Stimulated activated CD8-positive, alpha-beta memory T cell treated with anti-CD3 and anti-CD28 coated beads, Interleukin-15, amount 100 ng/mL, for 48 hours (primary cell): ENCODE measurements at regions not wholly inside any gene's neighbourhood (a gene's known extent, or its start where the extent isn't known, plus 50 kb on each side); places are given as distances from the start of the nearest gene placed in this dataset.

ENCODE experiments used
- DNase-seq, 2 donors: peaks; one replicate each; pipeline ENCODE4 v3.0.0-alpha.2; 2020; ENCODE audit warnings: low read depth in 2 of 2

DNA sequence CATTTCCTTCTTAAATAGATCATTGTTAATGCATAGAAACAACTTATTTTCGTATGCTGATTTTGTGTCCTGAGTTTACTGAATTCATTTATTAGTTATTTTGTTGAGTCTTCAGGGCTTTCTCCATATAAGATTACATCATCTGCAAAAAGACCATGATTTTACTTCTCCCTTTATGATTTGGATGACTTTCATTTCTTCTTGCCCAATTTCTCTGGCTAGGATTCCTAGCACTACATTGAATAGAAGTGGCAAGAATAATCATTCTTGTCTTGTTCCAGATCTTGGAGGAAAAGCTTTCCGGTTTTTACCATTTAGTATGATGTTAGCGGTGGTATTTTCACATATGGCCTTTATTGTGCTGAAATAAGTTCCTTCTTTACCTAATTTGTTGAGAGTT lies 303.0 kb upstream of the RTL1 start:
- DNase-seq: no peak

DNA sequence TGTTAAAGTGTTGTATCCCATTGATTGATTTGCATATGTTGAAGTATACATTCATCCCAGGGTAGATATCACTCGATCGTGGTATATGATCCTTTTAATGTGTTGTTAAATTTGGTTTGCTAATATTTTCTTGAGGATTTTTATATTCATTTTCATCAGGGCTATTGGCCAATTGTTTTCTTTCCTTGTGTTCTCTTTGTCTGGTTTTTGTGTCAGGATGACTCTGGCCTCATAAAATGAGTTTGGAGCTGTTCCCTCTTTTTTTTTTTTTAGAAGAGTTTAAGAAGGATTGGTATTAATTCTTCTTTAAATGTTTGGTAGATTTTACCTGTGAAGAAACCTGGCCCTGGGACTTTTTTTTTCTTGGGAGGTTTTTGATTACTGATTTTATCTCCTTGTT lies 303.5 kb upstream of the RTL1 start:
- DNase-seq: no peak

- no peak for DNase-seq
These were observed 304.4 kb upstream of the RTL1 start for GRCh38 chr14:101207897-101208296.

- no peak for DNase-seq
These were observed 306.1 kb upstream of the RTL1 start for GRCh38 chr14:101209594-101209993.

GRCh38 chr14:101215266-101215665 lies 311.7 kb upstream of the RTL1 start:
- no peak for DNase-seq

GRCh38 chr14:101215927-101216326 lies 312.4 kb upstream of the RTL1 start:
- no peak for DNase-seq

DNA sequence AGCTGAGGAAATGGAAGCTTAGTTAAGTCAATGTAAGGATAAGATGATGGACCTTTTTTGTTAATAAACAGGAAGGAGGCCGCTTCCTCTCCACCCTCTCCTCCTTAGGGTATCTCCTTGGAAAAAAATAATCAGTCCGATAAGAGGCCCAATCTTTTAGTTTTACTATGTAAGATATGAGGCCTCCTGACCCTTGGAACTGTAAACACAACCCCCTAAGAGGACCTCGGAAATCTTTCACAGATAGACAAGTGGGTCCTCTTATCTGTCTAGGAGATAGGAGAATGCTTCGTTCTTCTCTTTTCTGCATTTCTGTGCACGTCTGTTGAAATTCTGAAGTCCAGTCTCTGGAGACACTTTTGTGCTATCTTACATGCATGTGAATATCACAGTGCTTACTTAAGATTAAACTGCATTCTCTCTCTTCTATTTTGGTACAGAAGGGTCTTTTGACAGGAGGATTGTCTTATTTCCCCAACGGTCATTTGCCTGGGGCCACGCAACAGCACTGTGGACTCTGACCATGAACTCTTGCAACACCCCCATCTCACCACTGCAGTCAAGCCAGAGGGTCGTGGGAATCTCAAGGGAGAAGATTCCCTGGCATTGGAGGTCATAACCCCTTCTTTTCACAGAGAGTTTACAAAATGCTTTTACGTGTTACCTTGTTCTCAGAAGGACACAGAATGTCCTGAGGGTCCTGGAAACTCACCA lies 313.0 kb upstream of the RTL1 start:
- no peak for DNase-seq

DNA sequence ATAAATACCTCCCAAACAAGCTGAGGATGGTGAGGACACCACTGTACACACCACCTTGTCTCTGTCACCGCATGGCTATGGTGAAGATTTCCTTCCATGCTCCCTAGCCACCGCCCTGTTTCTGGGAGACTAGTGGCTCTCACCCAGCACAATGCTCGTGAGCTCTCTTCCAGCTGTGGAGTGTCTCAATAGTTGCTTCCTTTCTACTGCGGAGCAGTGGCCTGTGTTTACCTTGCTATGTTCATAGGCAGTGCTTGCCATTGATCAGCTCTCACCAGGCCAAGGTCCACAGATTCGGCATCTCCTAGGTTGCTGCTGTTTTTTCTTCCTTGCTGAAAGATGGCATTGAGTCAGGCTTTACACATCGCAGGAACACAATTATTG lies 313.6 kb upstream of the RTL1 start:
- no peak for DNase-seq

DNA sequence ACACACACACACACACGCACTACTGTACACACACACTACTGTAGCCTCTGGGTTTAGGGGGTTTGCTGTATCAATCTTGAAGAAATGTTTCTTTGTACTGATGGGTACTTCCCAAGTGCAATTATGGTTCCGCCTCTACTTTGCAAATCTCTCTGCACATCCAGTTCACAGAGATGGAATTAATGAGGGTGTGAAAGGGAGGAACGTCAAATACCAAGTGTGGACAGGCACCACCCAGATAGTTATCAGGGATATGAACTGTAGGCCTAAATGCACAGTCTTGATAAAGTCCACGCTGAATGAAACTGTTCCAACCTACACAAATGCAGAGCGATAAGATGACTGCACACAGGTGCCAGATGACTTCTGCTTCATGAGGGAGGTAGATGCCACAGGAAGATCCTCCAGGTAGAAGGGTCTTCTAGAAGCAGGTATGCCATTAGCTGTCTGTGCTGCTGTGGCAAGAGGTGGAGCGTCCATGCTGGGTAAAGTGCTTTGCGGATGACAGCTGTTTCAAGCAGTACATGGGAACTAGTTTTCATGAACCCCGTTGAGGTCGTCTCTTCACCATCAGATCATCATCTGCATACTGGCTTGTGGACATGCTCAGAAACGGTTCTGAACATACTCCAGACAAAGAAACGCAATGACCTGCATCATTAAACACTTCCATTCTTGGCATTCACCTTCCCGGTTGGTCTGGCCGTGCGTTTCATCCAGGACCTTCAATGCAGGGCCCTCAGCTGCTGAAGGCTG lies 314.3 kb upstream of the RTL1 start:
- no peak for DNase-seq

GRCh38 chr14:101219896-101220703 lies 316.6 kb upstream of the RTL1 start:
- no peak for DNase-seq

DNA sequence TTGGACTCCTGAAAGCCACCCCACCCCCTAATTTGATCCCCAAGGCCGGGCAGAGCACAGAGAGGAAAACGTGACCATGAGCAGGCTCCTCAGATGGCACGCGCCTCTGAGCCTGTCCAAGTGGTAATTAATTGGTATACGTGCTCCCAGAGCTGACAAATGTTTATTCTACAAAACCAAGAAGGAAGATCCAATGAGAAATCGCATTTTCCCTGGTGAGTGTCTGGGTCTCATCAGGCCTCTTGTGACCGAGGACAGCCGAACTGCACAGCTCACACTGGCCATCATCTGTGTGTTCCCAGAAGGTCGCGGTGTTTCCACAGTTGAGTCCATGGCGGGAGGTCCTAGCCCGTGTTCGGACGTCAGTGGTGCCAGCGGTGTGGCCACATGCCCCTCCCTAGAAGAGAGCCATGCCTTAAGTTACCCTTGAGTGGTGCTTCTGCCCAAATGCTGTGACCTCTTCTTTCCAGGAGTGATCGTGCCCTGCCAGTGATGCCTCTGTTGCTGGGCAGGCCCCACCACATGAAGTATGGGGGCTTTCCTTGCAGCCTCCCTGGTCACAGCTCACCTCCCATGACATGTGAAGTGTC lies 317.5 kb upstream of the RTL1 start:
- DNase-seq: no peak

DNA sequence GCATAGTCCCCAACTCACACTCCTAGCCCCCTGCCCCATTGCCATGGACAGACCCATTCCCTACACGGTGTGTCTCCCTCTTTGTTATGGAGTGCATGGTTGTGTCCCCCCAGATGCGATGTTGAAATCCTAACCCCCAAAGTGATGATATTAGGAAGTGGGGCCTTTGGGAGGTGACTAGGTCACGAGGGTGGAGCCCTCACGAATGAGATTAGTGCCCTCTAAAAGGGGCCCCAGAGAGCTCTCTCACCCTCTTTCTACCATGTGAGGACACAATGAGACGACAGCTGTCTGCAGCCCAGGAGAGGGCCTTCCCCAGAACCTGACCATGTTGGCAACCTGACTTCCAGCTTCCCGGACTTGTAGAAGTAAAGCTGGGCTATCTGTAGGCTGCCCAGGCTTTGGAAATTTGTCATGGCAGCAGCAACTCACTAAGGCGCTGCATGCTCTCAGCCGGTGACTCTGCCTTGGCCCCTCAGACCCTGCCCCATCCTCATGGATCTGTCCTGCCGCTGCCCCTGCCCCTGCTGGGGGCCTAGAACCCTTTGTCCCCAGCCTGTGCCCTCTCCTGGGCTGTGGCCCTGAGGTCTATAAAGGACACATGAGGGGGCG lies 318.1 kb upstream of the RTL1 start:
- DNase-seq: no peak

DNA sequence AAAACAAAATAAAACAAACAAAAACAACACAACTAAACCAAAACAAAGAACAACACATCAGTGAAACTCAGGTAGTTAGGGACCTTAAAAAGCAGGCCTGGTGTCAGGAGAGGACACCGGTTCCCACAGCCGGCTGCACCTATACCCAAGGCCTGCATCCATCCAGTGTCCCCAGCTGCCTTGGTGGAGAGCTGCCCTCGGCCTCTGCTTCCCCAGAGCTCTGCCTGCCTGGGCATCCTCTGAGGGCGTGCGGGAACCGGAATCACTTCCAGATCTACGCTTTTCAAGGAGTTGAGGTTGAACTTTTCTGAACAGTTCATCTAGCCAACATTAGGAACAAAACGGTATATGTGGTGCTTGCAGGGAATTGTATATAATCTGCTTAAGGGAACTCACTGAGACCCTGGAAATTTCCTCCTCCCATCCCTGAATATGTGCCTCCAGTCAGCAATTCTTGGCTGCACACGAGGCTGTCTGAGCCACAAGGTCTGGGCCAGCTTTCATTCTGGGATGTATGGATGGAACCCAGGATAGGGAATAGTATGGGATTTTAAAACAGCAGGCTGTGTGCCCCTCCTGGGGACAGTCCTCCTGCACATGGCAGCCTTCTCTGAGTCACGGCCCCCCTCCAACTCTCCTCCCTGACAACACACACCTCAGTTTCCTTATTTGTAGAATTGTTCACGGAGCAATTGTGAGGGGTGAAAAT lies 319.0 kb upstream of the RTL1 start:
- no peak for DNase-seq

GRCh38 chr14:101223127-101223526 lies 319.6 kb upstream of the RTL1 start:
- no peak for DNase-seq

- no peak for DNase-seq
These were observed 320.1 kb upstream of the RTL1 start for GRCh38 chr14:101223561-101224162.

DNA sequence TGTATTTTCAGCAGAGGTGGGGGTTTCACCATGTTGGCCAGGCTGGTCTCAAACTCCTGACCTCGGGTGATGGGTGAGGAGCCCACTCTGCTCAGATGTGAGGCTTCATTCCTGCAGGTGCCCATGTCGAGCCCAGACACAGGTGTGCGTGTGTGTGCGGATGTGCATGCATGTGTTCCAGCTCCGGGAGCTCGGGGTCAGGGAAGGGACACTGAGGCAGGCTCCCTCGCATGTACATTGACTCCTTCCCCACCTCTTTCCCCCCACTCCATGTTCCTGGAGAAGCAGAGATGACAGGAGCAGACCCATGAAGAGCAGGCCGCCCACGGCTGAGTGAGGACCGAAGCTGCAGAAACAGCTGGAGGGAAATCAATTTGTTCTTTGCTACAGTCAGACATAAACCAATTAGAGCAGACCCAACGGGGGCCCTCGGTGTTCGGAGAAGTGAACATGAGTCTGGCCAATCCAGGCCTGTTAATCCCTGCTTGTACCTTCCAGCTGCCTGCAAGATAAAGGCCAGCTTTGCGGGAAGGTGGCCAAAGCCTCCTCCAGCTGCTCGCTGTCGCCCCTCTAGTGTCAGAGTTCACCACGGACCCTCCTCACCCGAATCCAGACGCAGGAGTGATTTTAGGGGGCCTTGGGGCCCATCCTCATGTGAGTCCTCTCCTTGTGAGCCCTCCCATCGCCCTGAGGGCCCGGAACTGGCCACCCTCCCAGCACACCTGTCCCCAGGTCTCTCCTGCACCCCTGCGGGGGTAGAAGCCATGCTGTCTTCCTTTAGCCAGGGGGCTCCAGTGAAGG lies 321.0 kb upstream of the RTL1 start:
- no peak for DNase-seq

DNA sequence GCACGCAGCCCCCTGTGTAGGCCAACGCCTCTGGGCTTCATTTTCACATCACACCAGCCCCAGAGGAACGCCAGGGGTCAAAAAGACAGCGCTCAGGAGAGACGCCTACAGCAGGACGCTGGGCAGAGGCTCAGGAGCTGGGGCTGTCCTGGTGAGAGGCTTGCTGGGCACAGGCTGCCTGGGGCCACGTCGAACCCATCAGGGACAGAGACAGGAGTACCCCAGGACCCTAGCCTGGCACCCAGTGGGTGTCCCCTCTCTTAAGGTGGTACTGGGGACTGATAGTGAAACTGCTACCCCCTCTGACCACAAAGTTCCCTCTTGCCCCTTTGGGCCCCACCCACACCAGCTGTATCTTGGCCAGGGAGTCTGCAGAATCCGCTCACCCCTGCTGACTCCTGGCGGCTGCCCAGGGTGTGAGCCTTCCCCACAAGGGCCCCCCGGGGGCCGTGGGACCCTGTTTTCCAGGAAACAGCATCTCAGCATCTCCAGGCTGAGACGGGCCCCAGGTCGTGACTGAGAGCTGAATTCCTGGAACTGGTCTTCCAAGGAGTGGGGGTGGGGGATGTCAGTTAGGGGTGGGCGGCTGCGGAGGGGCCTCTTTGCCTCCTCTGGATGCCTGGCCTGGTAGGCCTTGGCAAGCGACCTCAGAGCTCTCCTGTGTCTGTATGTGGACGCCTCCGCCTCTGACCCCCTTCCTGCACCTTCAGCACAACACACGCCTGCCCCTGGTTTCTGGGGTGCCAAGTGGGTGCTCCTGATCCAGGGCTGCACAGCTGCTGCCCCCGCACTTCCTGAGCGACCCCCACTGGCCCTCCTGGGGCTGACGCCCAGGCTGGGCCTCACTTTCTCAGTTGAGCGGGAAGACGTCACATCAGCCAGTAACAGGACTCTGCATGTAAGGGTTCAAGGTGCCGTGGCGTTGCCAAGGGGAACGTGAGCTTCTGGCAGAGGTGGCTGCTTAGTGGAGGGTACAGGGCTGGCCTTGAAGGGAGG lies 321.9 kb upstream of the RTL1 start:
- no peak for DNase-seq

DNA sequence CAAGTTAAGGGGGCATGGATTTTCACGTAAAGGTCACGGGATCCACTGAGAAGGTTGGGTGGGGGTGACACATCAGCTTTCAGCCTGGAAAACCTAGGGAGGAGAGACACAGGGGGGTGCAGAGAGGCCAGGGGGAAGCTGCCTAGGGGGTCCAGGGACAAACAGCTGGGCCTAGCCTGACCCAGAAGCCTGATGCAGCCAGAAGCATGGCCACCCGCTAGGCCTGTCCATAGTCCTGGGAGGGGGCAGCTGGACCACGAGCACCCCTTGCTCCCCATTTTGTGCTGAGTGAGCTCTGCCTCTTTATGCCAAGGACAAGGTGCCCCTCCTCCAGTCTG lies 322.7 kb upstream of the RTL1 start:
- no peak for DNase-seq
